Spinal cord (tissue), 9 donors: ENCODE measurements at regions not wholly inside any gene's neighbourhood (a gene's known extent, or its start where the extent isn't known, plus 50 kb on each side); places are given as distances from the start of the nearest gene placed in this dataset.
A peak's percentile ranks its signal among the peaks of the same experiment; 100 is the strongest.
"Not testable (repeated sequence)": the region's sequence is repeated elsewhere in the genome, so short reads cannot be mapped to it uniquely, and the experiment has no call there.

Experiments used
- DNase-seq, 6 donors: peaks; one replicate each; pipeline versions ENCODE4 v3.0.0 to v3.0.0-alpha.2; 2013 to 2015; ENCODE audit warnings: low spot score in 6 of 6, low read depth in 4 of 6
- H3K27ac ChIP-seq: one replicate; pipeline ENCODE4 v1.5.1; 2013; ENCODE audit warnings: low read depth, low read length, control low read depth
- H3K27me3 ChIP-seq: one replicate; pipeline ENCODE4 v1.6.1; 2013; ENCODE audit warnings: low read length; ENCODE audit not compliant: control insufficient read depth, insufficient read depth
- H3K36me3 ChIP-seq: one replicate; pipeline ENCODE4 v1.6.1; 2013; ENCODE audit warnings: low read length; ENCODE audit not compliant: control insufficient read depth, insufficient read depth
- H3K4me1 ChIP-seq: one replicate; pipeline ENCODE4 v1.6.1; 2013; ENCODE audit warnings: low read length; ENCODE audit not compliant: control insufficient read depth, insufficient read depth
- H3K4me3 ChIP-seq: one replicate; pipeline ENCODE4 v1.5.1; 2013; ENCODE audit warnings: low read depth, low read length, control low read depth
- H3K9me3 ChIP-seq: one replicate; pipeline ENCODE4 v1.6.1; 2013; ENCODE audit warnings: low read length; ENCODE audit not compliant: control insufficient read depth, insufficient read depth
- WGBS: methylation state at CpG from one replicate; pipeline ENCODE4 v1.1.5; 2013; ENCODE audit warnings: missing lambda C conversion rate; ENCODE audit not compliant: insufficient coverage; 5-methylcytosine and 5-hydroxymethylcytosine counted together
- donor health status: healthy.

DNA sequence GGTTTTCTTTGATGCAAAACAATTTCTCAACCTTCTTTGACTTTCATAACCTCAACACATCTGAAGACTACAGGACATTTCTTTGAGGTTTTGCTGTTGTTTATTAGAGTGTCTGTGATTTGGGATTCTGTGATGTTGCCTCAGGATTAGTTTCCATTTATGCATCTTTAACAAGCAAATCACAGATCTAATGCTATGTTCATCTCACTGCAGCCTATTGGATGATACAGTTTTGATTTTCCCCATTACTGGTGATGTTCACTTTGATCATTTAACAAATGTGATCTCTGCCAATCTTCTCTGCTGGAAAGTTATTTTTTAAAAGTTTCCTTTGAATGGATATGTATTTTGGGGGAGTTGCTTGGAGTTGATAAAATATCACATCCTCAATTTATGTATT, 624.9 kb upstream of the HS3ST1 start:
- no peak overlapping the region for H3K4me3 ChIP-seq
- H3K36me3 ChIP-seq, result no peaks in the 10 kb centered on the region
- no peak for DNase-seq
- H3K27me3 ChIP-seq, result no peaks in the 10 kb centered on the region
- H3K27ac ChIP-seq, result no peak overlapping the region
- no peaks in the 10 kb centered on the region for H3K4me1 ChIP-seq
- H3K9me3 ChIP-seq, result no peaks in the 10 kb centered on the region

- Histone ChIP-seq H3K36me3 (no peaks in the 10 kb centered on the region), H3K27me3 (no peaks in the 10 kb centered on the region), H3K9me3 (no peaks in the 10 kb centered on the region), H3K4me3 (no peak overlapping the region), H3K4me1 (no peaks in the 10 kb centered on the region), H3K27ac (no peak overlapping the region)
- DNase-seq, result no peak
These were observed 621.7 kb upstream of the HS3ST1 start for GRCh38 chr4:12050357-12050756.

GRCh38 chr4:12042818-12043217, 614.1 kb upstream of the HS3ST1 start:
- Histone ChIP-seq H3K27ac (no peak overlapping the region), H3K9me3 (peaks cover 6% of the 10 kb centered on the region), H3K4me1 (no peaks in the 10 kb centered on the region), H3K4me3 (no peak overlapping the region), H3K27me3 (no peaks in the 10 kb centered on the region), H3K36me3 (no peaks in the 10 kb centered on the region)
- WGBS, result no CpG with 5 or more reads among the region's 4 CpGs
- DNase-seq, result peak in 2 of 6 donors; percentile 12 to 88

GRCh38 chr4:12041828-12042227, 613.1 kb upstream of the HS3ST1 start:
- Histone ChIP-seq H3K36me3 (no peaks in the 10 kb centered on the region), H3K9me3 (peaks cover 6% of the 10 kb centered on the region), H3K4me3 (no peak overlapping the region), H3K4me1 (no peaks in the 10 kb centered on the region), H3K27ac (no peak overlapping the region), H3K27me3 (no peaks in the 10 kb centered on the region)
- WGBS, result no CpG with 5 or more reads among the region's 2 CpGs
- DNase-seq, result peak in 1 of 6 donors; percentile 18

GRCh38 chr4:12036450-12036849, 607.8 kb upstream of the HS3ST1 start:
- WGBS, result 83% methylated on average over 2 of the region's 3 CpGs
- Histone ChIP-seq H3K27me3 (no peaks in the 10 kb centered on the region), H3K4me1 (no peaks in the 10 kb centered on the region), H3K36me3 (no peaks in the 10 kb centered on the region), H3K27ac (no peak overlapping the region), H3K9me3 (peaks cover 6% of the 10 kb centered on the region), H3K4me3 (no peak overlapping the region)
- DNase-seq, result no peak

DNA sequence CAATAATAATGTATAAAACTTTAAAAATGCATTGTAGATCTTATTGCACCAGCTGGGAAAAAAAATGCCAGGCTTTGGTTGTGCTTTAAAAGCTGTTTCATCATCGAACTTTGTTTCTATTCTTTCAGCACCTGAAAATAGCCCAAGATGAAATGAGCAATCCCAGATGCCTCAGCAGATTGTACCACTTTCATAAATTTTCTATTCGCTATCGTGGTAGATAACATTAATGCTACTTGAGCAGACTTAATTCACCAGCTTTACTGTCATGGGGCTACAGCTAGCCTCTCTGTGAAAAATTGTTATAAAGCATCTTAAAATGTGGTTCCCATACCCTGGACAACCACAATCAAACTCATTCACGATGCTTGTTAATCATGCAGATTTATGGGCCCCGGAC, 599.6 kb upstream of the HS3ST1 start:
- Histone ChIP-seq H3K4me1 (no peaks in the 10 kb centered on the region), H3K27ac (no peak overlapping the region), H3K4me3 (no peak overlapping the region), H3K36me3 (no peaks in the 10 kb centered on the region), H3K9me3 (no peaks in the 10 kb centered on the region), H3K27me3 (no peaks in the 10 kb centered on the region)
- DNase-seq, result peak in 2 of 6 donors; percentile 3 to 23
- WGBS, result 88% methylated on average over 3 of the region's 5 CpGs

- no peaks in the 10 kb centered on the region for H3K36me3 ChIP-seq
- no peaks in the 10 kb centered on the region for H3K4me1 ChIP-seq
- no peak overlapping the region for H3K4me3 ChIP-seq
- no peaks in the 10 kb centered on the region for H3K27me3 ChIP-seq
- no peaks in the 10 kb centered on the region for H3K9me3 ChIP-seq
- WGBS, result 92% methylated on average over 1 of the region's 2 CpGs
- H3K27ac ChIP-seq, result no peak overlapping the region
- DNase-seq, result no peak
These were observed 593.7 kb upstream of the HS3ST1 start for GRCh38 chr4:12022409-12022808.

DNA sequence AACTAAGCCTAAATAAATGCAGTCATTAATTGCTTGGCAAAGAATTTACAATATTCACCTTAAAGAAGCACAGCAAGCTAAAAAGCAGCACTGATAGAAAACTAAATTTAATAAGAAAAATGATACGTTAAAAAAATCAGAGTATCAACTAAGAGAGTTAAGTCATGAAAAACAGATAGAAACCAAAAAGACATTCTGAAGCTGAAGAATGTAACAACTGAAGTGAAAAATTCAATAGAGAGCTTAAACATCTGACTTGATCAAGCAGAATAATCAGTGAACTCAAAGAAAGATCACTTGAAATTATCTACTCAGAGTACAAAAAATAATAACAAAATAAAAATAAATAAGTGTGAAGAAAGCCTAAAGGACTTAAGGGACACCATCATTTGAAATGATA, 588.0 kb upstream of the HS3ST1 start:
- DNase-seq, result no peak
- H3K9me3 ChIP-seq, result peaks cover 3% of the 10 kb centered on the region
- H3K4me3 ChIP-seq, result no peak overlapping the region
- H3K36me3 ChIP-seq, result no peaks in the 10 kb centered on the region
- no peaks in the 10 kb centered on the region for H3K4me1 ChIP-seq
- H3K27ac ChIP-seq, result no peak overlapping the region
- WGBS, result no CpG with 5 or more reads among the region's 1 CpG
- H3K27me3 ChIP-seq, result no peaks in the 10 kb centered on the region

DNA sequence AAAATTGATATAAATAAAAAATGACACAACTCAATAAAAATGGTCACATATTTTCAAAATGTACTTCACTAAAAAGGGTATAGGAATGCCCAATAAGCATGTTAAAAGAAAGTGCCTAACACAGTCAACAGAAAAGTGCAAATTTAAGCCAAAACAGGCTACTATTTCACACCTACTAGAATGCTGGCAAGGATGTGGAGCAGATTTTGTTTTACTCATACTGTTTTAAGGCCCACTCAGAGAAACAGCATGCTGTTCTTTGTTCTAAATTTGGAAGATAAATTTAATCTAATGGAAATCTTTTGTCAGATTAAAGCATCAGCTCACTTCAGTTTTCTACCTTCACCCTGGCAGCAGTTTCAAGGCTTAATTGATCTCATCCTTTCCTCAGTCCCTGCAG, 576.8 kb upstream of the HS3ST1 start:
- no peaks in the 10 kb centered on the region for H3K36me3 ChIP-seq
- H3K9me3 ChIP-seq, result no peaks in the 10 kb centered on the region
- H3K4me1 ChIP-seq, result no peaks in the 10 kb centered on the region
- peak in 2 of 6 donors; percentile 57 to 62 for DNase-seq
- H3K27me3 ChIP-seq, result no peaks in the 10 kb centered on the region
- H3K4me3 ChIP-seq, result no peak overlapping the region
- H3K27ac ChIP-seq, result no peak overlapping the region

- not testable (repeated sequence) for H3K27ac ChIP-seq, H3K27me3 ChIP-seq, H3K9me3 ChIP-seq, H3K4me1 ChIP-seq, DNase-seq, H3K4me3 ChIP-seq, H3K36me3 ChIP-seq
- 100% methylated on average over 4 of the region's 5 CpGs for whole genome bisulfite sequencing
These were observed 567.9 kb upstream of the HS3ST1 start for GRCh38 chr4:11996581-11996980.
